PFSK-1 (cell line): ENCODE measurements at regions not wholly inside any gene's neighbourhood (a gene's known extent, or its start where the extent isn't known, plus 50 kb on each side); places are given as distances from the start of the nearest gene placed in this dataset.

ENCODE experiments used
- FOXP2 ChIP-seq: optimal IDR thresholded peaks from 2 replicates; pipeline ENCODE3; 2011; ENCODE audit warnings: borderline replicate concordance, control low read depth, inconsistent platforms; ENCODE audit not compliant: insufficient read depth; ENCODE audit errors: extremely low read length, extremely low read depth
- POLR2AphosphoS5 ChIP-seq: IDR thresholded peaks from 2 replicates; pipeline ENCODE4 v1.6.1; 2012; ENCODE audit warnings: low read depth, mild to moderate bottlenecking, control low read depth, low read length, moderate library complexity
- REST ChIP-seq, 2 experiments: IDR thresholded peaks; 2 replicates each; pipeline versions ENCODE4 v1.6.1 to v1.8.0; 2011 to 2012; ENCODE audit warnings: low read depth in 2 of 2, low read length in 2 of 2, control low read depth in 1 of 2, inconsistent platforms in 1 of 2, mild to moderate bottlenecking in 1 of 2, moderate library complexity in 1 of 2; ENCODE audit not compliant: insufficient read depth in 1 of 2
- SIN3A ChIP-seq: IDR thresholded peaks from 2 replicates; pipeline ENCODE4 v1.6.1; 2012; ENCODE audit warnings: mild to moderate bottlenecking, low read length, moderate library complexity, borderline replicate concordance; ENCODE audit not compliant: insufficient read depth
- TAF1 ChIP-seq: IDR thresholded peaks from 2 replicates; pipeline ENCODE4 v1.6.1; 2012; ENCODE audit warnings: low read length, control low read depth, borderline replicate concordance; ENCODE audit not compliant: insufficient read depth

- no peak for TF ChIP-seq FOXP2
- no peak for TF ChIP-seq SIN3A
- no peak for TF ChIP-seq REST (IDR thresholded peaks at IDR 0.05; ENCODE audit: insufficient read depth in 1 of 2, low read depth in 2 of 2, low read length in 2 of 2)
- TF ChIP-seq POLR2AphosphoS5, result no peak
- no peak for TF ChIP-seq TAF1
Measured at GRCh38 chr13:63044589-63045313, 1629.1 kb upstream of the PCDH20 start.

- no peak for TF ChIP-seq POLR2AphosphoS5
- TF ChIP-seq TAF1, result no peak
- no peak for TF ChIP-seq SIN3A
- no peak for TF ChIP-seq FOXP2
- no peak for TF ChIP-seq REST (IDR thresholded peaks at IDR 0.05; ENCODE audit: insufficient read depth in 1 of 2, low read depth in 2 of 2, low read length in 2 of 2)
Measured at GRCh38 chr13:63042686-63043085, 1627.0 kb upstream of the PCDH20 start.

GRCh38 chr13:63041640-63042414 lies 1626.2 kb upstream of the PCDH20 start:
- TF ChIP-seq FOXP2 (no peak), SIN3A (no peak), REST (IDR thresholded peaks at IDR 0.05; ENCODE audit: insufficient read depth in 1 of 2, low read depth in 2 of 2, low read length in 2 of 2) (no peak), POLR2AphosphoS5 (no peak), TAF1 (no peak)

- TF ChIP-seq TAF1, result no peak
- TF ChIP-seq POLR2AphosphoS5, result no peak
- TF ChIP-seq SIN3A, result no peak
- no peak for TF ChIP-seq FOXP2
- TF ChIP-seq REST (IDR thresholded peaks at IDR 0.05; ENCODE audit: insufficient read depth in 1 of 2, low read depth in 2 of 2, low read length in 2 of 2), result no peak
Measured at GRCh38 chr13:63026285-63026797, 1610.7 kb upstream of the PCDH20 start.
